GM18519 (cell line): ENCODE measurements at regions not wholly inside any gene's neighbourhood (a gene's known extent, or its start where the extent isn't known, plus 50 kb on each side); places are given as distances from the start of the nearest gene placed in this dataset.
"Not testable (repeated sequence)": the region's sequence is repeated elsewhere in the genome, so short reads cannot be mapped to it uniquely, and the experiment has no call there.

Source experiments
- ATAC-seq: cut with Tn5 transposase; IDR thresholded peaks from one replicate; pipeline ENCODE4 v1.9.1; 2021; ENCODE audit warnings: mild to moderate bottlenecking, moderate library complexity; ENCODE audit not compliant: unreplicated experiment, low FRiP score

- no peak for ATAC-seq
These were observed 237.7 kb upstream of the RASA1 start for GRCh38 chr5:87029951-87030350.

GRCh38 chr5:87030699-87031098 lies 237.0 kb upstream of the RASA1 start:
- no peak for ATAC-seq

GRCh38 chr5:87034557-87034956 lies 233.1 kb upstream of the RASA1 start:
- no peak for ATAC-seq

- no peak for ATAC-seq
These were observed 225.1 kb upstream of the RASA1 start for GRCh38 chr5:87042554-87042953.

GRCh38 chr5:87048156-87048555 lies 219.5 kb upstream of the RASA1 start:
- no peak for ATAC-seq

- not testable (repeated sequence) for ATAC-seq
These were observed 218.7 kb upstream of the RASA1 start for GRCh38 chr5:87049012-87049411.

GRCh38 chr5:87051502-87052113 lies 216.1 kb upstream of the RASA1 start:
- ATAC-seq, result no peak

- no peak for ATAC-seq
These were observed 214.5 kb upstream of the RASA1 start for GRCh38 chr5:87053146-87053545.

GRCh38 chr5:87054821-87055220 lies 212.9 kb upstream of the RASA1 start:
- ATAC-seq, result no peak

GRCh38 chr5:87061046-87061445 lies 206.6 kb upstream of the RASA1 start:
- ATAC-seq, result no peak

GRCh38 chr5:87069311-87069710 lies 198.4 kb upstream of the RASA1 start:
- ATAC-seq, result no peak

- peak; percentile 67 for ATAC-seq
These were observed 197.6 kb upstream of the RASA1 start for GRCh38 chr5:87069974-87070608.

GRCh38 chr5:87074072-87074471 lies 193.6 kb upstream of the RASA1 start:
- no peak for ATAC-seq

- peak; percentile 86 for ATAC-seq
These were observed 192.6 kb upstream of the RASA1 start for GRCh38 chr5:87074934-87075541.

GRCh38 chr5:87076411-87076810 lies 191.3 kb upstream of the RASA1 start:
- no peak for ATAC-seq

GRCh38 chr5:87076931-87077330 lies 190.8 kb upstream of the RASA1 start:
- no peak for ATAC-seq

- no peak for ATAC-seq
These were observed 188.5 kb upstream of the RASA1 start for GRCh38 chr5:87079219-87079618.

GRCh38 chr5:87081016-87081415 lies 186.7 kb upstream of the RASA1 start:
- no peak for ATAC-seq

- peak; percentile 67 for ATAC-seq
These were observed 185.9 kb upstream of the RASA1 start for GRCh38 chr5:87081511-87082372.

- ATAC-seq, result no peak
These were observed 173.3 kb upstream of the RASA1 start for GRCh38 chr5:87094347-87094746.

- no peak for ATAC-seq
These were observed 172.8 kb upstream of the RASA1 start for GRCh38 chr5:87094833-87095232.
